ENCODE measurements at regions not wholly inside any gene's neighbourhood (a gene's known extent, or its start where the extent isn't known, plus 50 kb on each side); places are given as distances from the start of the nearest gene placed in this dataset.

DNA sequence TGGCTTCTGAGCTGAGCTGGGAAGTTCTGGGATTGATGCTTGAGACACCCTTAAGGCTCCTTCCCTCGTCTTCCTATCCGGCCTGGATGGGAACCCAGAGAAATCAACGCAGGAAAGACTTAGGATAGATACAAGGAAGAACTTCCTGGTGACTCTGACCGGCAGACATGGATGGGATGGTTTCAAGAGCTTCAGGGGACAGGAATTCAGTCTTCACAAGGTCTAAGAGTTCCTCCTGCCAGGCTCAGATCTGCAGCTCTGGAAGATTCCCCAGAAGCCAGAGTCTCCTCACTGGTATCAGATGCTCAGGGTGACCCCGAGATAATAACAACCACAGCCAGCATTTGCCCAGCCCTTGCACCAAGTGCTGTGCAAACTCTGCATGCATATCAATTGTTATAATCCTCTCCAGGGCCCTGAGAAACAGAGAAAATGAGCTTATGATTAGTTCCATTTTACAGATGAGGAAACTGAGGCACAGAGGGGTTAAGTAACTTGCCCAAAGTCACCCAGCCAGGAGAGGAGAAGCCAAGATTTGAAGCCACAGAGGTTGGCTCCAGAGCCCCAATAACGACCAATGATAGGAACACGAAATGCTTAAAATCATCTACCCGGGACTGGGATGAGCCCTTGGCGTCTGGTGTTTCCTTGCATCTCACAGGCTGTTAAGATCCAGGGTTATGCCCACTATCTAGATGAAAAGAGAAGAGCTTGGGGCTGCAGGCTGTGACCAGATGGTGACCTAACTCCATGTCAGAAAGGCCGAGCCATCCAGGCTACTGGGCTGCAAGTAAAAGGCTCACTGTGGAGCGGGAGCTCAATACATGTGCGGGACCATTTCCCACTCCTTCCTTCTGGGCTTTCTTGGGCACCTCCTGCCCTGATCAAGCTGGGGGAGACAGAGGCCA is 119.8 kb downstream of the C9orf50 start:
- Histone ChIP-seq H3K4me1 (ENCODE audit: control insufficient read depth, low read length) (no peaks in the 10 kb centered on the region), H3K79me2 (ENCODE audit: control insufficient read depth, low read length) (no peaks in the 10 kb centered on the region), H3K4me3 (ENCODE audit: low read length) (no peak overlapping the region), H3K36me3 (ENCODE audit: control insufficient read depth, low read length) (no peaks in the 10 kb centered on the region), H3K9me2 (replicated peaks; ENCODE audit: control insufficient read depth, low read length) (no peaks in the 10 kb centered on the region), H3K9me3 (ENCODE audit: control insufficient read depth, insufficient read depth, low read length) (no peaks in the 10 kb centered on the region), H3K4me2 (ENCODE audit: low read length) (no peak overlapping the region), H4K20me1 (ENCODE audit: control insufficient read depth, insufficient read depth, low read depth, low read length) (no peaks in the 10 kb centered on the region), H3K27ac (ENCODE audit: low read depth, low read length) (no peak overlapping the region), H3F3A (ENCODE audit: control insufficient read depth, insufficient read depth) (no peaks in the 10 kb centered on the region), H3K27me3 (ENCODE audit: control insufficient read depth, low read length) (peaks cover 8% of the 10 kb centered on the region)
- no peak for TF ChIP-seq EZH2phosphoT487 (IDR thresholded peaks at IDR 0.05; ENCODE audit: borderline replicate concordance, low read length)
- TF ChIP-seq, protein P1, sequence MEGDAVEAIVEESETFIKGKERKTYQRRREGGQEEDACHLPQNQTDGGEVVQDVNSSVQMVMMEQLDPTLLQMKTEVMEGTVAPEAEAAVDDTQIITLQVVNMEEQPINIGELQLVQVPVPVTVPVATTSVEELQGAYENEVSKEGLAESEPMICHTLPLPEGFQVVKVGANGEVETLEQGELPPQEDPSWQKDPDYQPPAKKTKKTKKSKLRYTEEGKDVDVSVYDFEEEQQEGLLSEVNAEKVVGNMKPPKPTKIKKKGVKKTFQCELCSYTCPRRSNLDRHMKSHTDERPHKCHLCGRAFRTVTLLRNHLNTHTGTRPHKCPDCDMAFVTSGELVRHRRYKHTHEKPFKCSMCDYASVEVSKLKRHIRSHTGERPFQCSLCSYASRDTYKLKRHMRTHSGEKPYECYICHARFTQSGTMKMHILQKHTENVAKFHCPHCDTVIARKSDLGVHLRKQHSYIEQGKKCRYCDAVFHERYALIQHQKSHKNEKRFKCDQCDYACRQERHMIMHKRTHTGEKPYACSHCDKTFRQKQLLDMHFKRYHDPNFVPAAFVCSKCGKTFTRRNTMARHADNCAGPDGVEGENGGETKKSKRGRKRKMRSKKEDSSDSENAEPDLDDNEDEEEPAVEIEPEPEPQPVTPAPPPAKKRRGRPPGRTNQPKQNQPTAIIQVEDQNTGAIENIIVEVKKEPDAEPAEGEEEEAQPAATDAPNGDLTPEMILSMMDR (IDR thresholded peaks at IDR 0.05; ENCODE audit: low read depth, low read length, poor library complexity, severe bottlenecking), result no peak

DNA sequence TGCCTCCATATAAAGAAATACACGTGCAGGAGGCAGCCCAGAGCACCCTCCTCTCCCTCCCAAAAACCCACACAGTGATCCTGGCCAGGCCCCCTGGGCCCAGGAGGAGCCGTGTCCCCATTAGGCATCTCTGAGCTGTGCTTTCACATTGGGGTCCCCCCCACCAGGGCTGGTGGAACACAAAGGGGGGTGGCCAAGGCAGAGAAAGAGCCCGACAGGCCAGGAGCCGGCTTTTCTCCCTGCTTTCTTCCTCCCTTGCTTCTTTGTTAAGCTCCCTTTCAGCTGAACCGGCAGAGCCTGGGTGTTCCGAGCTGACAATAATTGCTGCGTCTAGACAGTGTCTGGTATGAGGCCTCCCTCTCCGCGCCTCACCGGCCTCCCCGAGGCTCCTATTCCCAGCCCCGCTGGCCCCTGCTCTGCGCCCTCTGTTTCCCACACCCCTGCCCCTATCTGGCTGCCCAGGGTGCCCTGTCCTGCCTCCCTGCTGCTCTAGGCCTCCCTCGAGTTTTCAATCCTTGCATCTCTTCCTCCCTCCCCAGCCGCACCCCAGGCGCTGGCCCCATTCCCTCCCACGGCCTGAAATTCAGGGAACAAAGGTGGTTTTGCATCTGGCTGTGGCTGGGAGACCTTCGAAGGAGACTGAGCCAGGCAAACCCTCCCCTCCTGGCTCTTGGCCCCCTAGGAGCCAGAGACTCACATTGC is 120.6 kb downstream of the C9orf50 start:
- H3K4me1 ChIP-seq (ENCODE audit: control insufficient read depth, low read length), result no peaks in the 10 kb centered on the region
- peaks cover 9% of the 10 kb centered on the region for H3K27me3 ChIP-seq (ENCODE audit: control insufficient read depth, low read length)
- H3K79me2 ChIP-seq (ENCODE audit: control insufficient read depth, low read length), result no peaks in the 10 kb centered on the region
- H3K9me2 ChIP-seq (replicated peaks; ENCODE audit: control insufficient read depth, low read length), result no peaks in the 10 kb centered on the region
- H3K9me3 ChIP-seq (ENCODE audit: control insufficient read depth, insufficient read depth, low read length), result no peaks in the 10 kb centered on the region
- TF ChIP-seq, protein P1 (IDR thresholded peaks at IDR 0.05; ENCODE audit: low read depth, low read length, poor library complexity, severe bottlenecking), result no peak
- no peak for TF ChIP-seq EZH2phosphoT487 (IDR thresholded peaks at IDR 0.05; ENCODE audit: borderline replicate concordance, low read length)
- H3K36me3 ChIP-seq (ENCODE audit: control insufficient read depth, low read length), result no peaks in the 10 kb centered on the region
- no peak overlapping the region for H3K4me2 ChIP-seq (ENCODE audit: low read length)
- H3K4me3 ChIP-seq (ENCODE audit: low read length), result no peak overlapping the region
- H3F3A ChIP-seq (ENCODE audit: control insufficient read depth, insufficient read depth), result no peaks in the 10 kb centered on the region
- H3K27ac ChIP-seq (ENCODE audit: low read depth, low read length), result no peak overlapping the region
- no peaks in the 10 kb centered on the region for H4K20me1 ChIP-seq (ENCODE audit: control insufficient read depth, insufficient read depth, low read depth, low read length)

DNA sequence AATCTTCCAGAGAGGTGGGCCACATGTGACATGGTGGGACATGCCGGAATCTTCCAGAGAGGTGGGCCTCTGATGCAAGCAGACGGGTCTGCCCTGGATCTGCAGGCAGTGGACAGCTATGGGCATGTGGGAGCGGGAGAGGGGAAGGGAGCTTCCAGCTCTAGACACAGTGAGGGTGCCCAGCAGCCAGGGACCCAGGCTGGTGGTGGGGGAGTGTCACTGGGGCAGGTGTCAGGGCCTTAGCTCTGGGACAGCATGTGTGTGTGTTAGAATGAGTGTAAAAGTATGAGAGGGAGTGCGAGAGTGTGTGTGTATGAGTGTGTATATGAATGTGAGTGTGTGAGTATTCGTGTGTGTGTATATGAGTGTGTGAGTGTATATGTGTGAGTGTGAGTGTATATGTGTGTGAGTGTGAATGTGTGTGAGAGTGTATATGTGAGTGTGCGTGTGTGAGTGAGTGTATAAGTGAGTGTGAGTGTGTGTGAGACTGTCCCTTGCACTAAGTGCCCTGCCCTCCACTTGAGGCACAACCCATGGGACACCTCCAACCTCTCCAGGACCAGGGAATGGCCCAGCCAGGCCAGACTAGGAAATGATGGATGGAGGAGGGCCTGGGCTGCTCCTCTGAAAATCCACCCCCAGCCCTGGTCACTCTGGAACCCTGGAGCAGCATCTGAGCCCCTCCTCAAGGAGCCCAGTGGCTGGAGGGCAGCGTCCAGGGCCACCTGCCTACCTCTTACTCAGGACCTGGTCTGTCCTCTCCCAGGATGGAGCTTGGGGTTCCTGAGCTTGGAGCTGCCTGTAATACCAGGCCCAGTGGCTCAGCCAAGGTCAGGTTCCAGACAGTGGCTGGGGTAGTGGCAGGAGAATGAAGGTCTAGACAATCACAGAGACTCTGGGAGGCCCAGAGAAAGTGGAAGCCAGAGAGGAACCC is 122.2 kb downstream of the C9orf50 start:
- no peak overlapping the region for H3K4me3 ChIP-seq (ENCODE audit: low read length)
- peaks cover 9% of the 10 kb centered on the region for H3K27me3 ChIP-seq (ENCODE audit: control insufficient read depth, low read length)
- TF ChIP-seq, protein P1 (IDR thresholded peaks at IDR 0.05; ENCODE audit: low read depth, low read length, poor library complexity, severe bottlenecking), result no peak
- TF ChIP-seq EZH2phosphoT487 (IDR thresholded peaks at IDR 0.05; ENCODE audit: borderline replicate concordance, low read length), result no peak
- H3K9me3 ChIP-seq (ENCODE audit: control insufficient read depth, insufficient read depth, low read length), result no peaks in the 10 kb centered on the region
- no peaks in the 10 kb centered on the region for H3K4me1 ChIP-seq (ENCODE audit: control insufficient read depth, low read length)
- H4K20me1 ChIP-seq (ENCODE audit: control insufficient read depth, insufficient read depth, low read depth, low read length), result no peaks in the 10 kb centered on the region
- H3K9me2 ChIP-seq (replicated peaks; ENCODE audit: control insufficient read depth, low read length), result no peaks in the 10 kb centered on the region
- H3K4me2 ChIP-seq (ENCODE audit: low read length), result no peak overlapping the region
- no peak overlapping the region for H3K27ac ChIP-seq (ENCODE audit: low read depth, low read length)
- no peaks in the 10 kb centered on the region for H3K79me2 ChIP-seq (ENCODE audit: control insufficient read depth, low read length)
- H3K36me3 ChIP-seq (ENCODE audit: control insufficient read depth, low read length), result no peaks in the 10 kb centered on the region
- H3F3A ChIP-seq (ENCODE audit: control insufficient read depth, insufficient read depth), result no peaks in the 10 kb centered on the region

Measured in DOHH2 (cell line).